SIG-M5 treated with dmso at 0.1 percent for 504 hours (cell line): ENCODE measurements at regions not wholly inside any gene's neighbourhood (a gene's known extent, or its start where the extent isn't known, plus 50 kb on each side); places are given as distances from the start of the nearest gene placed in this dataset.

Experiments used
- DNase-seq: peaks from one replicate; lab custom pipeline; 2025; ENCODE audit not compliant: unreplicated experiment; lab: John Stamatoyannopoulos, UW

DNA sequence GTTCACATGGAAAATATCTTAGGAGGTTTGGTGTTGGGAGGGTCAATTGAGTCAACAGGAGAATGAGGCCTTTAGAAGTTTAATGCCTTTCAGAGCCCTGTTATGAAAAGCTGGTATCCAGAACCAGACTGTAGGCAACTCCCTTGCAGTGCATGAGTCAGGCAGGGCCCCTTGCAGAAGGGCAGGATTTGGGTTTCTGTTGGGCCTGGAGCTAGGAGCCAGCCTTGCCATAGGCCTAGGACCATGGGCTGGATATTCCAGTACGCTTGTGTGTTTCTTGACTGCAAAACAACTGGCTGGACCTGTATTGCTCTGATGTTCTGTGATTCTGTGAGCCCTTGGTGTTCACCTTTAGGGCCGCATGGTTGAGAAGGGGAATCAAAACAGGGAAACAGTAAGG is 121.8 kb upstream of the ADRA1D start:
- DNase-seq: no peak

DNA sequence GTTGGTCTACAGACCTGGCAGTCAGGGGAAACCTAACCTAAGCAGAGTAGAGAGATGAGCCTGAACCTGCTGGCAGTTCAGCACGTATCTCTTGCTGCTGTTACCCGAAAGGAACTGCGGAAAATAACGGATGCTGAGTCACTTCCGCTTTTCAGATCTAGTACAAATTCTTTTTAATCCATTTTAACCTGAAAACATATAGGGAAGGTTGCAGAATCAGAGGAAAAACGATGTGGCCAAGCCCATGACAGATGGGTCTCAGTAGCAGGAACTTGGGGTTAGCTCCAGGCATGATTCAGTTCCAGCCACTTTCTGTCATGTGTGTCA is 120.7 kb upstream of the ADRA1D start:
- DNase-seq: peak; percentile 72

DNA sequence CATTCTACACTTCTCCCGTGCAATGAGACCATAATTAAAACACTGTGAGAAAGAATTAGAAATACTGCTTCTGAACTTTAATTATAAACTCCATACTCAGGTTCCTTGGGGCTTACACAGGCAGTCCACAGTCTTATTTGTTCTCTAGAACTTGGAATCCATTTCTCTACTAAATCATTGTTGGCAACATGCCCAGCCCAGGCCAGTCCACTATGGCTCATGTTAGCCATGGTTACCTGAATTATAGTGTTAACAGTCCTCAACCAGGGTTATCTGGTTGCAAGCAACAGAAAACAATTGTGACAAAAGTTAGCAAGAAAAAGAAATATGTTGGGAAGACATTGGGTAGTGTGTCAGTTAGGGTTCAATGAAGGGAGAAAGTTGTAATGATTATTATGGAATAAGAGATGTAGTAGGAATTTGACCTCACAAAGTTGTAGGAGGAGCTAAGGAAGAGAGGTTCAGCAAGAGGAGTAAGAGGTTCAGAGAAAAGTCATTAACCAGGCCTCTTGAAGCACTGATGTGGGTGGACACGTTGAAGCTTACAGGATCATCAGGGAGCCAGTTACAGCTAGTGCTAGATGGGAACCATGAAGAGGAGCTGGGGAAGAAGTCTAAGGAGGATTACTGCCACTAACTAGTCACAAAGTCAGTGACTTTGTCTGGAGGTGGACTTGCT is 120.2 kb upstream of the ADRA1D start:
- DNase-seq: no peak

DNA sequence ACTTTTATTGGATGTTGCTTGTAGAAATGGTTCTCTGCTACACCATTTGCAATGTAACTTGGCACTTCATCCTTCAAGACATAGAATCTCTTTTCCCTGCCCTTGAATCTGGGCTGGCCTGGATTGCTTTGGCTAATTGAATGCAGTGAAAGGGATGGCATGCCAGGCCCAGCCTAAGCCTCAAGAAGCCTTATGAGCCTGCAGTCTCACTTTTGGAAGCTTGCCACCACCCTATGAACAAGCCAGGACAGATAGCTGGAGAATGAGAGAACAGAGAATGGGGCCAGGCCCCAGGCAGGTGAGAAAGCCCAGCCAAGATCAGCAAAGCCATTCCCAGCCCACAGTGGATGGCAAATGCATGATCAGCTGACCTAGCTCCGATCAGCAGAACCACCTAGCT is 117.0 kb upstream of the ADRA1D start:
- no peak for DNase-seq

DNA sequence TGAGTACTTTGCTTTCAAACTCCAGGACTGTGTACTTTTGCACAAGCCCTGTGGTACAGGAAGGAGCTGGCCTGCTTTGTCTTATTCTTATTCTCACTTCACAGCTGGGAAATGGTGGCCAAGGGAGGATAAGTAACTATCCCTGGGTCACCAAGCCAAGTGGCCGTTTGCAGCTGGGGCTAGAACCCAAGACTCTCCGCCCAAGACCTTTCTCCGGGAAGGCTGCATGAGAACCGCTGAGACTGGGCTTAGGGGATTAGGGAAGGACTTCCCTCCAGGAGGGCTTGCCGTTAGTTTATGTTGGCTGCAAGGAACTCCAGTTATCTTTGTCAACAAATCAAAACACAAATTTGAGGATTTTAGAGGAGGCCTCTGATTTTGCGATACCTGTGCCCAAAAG is 109.5 kb upstream of the ADRA1D start:
- no peak for DNase-seq

DNA sequence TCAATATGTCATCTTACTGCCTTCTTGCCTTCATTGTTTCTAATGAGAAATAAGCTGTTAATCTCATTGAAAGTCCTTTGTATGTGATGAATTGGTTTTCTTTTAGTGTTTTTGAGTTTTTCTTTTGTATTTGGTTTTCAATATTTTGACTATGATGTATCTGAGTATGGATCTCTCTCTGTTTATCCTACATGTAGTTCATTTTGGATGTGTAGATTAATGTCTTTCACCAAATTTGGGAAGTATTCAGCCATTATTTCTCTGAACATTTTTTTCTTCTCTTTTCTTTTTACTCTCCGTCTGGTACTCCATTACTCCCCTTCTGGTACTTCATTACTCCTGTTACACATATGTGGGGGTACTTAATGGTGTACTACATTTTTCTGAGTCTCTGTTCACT is 103.3 kb upstream of the ADRA1D start:
- DNase-seq: no peak

DNA sequence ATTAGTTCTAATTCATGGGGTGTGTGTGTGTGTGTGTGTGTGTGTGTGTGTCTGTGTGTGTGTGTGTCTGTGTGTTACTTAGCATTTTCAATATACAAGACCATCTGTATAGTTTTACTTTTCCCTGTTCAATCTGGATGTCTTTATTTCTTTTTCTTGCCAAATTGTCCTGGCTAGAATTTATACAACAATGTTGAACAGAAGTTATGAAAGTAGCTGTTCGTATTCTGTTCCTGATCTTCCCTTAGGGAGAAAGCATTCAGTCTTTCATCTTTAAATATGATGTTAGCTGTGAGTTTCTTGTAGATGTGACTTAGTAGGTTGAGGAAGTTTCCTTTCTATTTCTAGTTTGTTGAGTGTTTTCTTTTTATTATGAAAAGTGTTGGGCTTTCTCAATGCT is 101.0 kb upstream of the ADRA1D start:
- no peak for DNase-seq

DNA sequence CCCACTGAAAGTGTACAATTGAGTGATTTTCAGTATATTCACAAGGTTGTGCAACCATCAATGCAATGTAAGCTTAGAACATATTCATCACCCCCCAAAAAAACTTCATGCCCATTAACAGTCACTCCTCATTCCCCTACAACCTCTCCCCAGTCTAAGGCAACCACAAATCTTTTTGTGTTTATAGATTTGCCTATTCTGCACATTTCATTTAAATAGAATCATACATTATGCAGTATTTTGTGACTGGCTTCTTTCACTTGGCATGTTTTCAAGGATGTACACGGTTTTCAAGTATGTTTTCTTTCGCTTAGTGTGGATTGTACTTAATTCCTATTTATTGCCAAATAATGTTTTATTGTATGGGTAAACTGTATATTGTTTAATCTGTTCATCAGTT is 95.6 kb upstream of the ADRA1D start:
- DNase-seq: no peak

DNA sequence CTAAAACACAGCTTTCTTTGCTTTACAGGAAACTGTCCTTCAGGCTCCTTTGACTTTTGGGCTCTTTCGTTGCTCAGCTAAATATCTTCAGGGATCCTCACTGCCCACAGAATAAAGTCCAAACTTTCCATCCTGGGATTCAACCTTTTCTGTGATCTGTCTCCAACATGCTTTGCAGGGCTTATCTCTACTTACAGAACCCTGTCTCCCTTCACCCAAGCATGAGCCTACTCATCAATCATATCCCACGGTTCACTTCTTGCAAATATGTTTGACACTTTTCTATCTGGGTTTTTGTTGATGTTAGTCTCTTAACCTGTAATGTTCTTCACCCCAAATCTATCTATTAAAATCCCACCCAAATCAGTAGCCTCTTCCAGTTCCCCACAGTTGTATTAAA is 93.5 kb upstream of the ADRA1D start:
- no peak for DNase-seq

DNA sequence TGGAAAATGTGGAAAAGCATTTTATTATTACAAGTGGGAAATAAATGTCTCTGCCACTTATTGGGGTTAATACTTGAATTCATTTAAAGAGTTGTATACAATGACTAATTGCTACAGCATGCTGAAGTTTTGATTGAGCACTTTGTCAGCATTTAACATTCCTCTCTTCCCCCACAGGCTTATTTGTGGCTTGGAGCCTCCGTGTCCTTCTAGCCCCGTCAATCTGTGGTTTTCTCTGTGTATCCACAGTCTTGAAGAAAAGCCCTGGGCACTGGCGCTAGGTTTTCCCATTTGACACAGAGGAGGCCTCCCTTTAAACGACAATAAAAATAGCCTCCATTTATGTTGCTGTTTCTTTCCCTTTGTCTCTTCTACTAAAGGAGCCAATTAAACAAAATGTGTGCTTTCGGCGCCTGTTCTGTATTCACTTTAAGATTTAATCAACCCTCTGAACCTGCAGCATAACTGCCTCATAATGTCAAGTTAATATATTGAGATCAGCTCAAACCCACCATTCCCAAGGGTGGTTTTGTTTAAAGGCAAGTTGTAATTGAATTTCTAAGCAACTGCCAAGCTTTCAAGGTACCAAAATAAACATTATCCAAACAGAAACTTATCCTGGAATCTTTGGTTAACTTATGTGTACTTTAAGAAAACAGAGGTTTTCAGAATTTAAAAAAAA is 92.9 kb upstream of the ADRA1D start:
- no peak for DNase-seq

DNA sequence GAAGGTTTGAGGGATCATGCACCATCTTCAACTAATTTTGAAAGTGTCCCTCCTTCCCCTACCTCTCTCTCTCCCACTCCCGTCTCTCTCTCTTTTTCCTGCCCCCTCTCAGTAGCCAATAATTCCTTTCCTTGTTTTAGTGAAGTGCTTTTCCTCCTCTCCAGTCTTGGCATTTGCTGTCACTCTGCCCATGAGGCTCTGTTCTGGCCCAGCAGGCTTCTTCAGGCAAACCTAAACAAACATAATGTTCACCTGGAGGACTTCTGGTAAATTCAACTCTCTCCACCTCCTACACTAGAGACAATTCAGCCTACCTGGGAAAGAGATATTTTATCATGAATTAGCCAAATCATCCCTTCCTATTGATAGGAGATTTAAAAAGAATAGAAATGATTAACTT is 86.6 kb upstream of the ADRA1D start:
- DNase-seq: no peak

DNA sequence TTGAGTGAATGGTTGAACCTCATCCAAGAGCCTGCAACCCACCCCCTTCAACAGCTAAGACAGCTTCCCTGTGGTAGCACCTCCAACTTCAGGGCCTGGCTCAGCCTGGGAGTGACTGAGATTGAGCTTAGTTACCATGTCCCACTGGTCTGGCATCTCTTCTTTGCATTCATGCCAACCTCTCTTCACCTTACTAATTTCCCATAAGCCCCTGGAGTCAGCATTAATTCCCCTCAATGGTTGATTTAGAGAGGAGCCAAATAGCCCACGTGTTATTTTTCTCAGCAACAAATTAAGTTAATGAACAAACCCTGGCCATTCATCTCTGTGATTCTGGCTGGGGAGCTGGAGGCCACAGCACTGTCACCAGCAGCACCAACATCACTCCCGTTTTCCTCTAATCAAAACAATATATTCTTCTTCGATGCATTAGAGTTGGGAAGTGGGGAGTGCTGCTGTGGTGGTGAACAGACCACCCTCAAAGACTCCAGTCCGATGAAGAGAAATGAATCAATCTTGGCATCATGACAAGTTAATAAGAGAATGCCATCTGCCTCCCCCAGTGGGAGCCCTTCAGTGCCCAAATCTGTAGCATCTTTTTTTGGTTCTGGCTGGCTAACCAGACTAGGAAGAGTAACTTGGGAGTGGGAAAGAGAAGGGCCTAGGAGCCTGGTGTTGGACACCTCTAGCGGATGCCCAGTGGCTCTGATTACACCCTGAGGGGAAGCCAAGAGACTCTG is 83.2 kb upstream of the ADRA1D start:
- DNase-seq: no peak

DNA sequence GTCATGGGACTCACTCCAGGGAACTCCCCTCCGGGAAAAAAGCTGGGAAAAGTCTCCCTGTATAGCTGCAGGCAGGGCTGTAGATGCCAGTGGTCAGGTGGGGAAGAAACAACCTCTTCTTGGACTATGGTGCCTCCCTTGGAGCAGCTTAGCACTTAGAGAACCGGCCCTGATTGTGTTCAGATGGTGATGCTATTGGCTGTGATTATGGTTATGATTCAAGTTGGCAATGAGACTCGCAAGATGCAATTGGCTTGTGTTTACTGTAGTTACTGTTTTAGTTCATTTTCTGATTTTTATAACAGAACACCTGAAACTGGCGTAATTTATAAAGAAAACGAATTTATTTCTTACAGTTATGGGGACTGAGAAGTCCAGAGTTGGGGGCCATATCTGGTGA is 80.9 kb upstream of the ADRA1D start:
- DNase-seq: no peak

DNA sequence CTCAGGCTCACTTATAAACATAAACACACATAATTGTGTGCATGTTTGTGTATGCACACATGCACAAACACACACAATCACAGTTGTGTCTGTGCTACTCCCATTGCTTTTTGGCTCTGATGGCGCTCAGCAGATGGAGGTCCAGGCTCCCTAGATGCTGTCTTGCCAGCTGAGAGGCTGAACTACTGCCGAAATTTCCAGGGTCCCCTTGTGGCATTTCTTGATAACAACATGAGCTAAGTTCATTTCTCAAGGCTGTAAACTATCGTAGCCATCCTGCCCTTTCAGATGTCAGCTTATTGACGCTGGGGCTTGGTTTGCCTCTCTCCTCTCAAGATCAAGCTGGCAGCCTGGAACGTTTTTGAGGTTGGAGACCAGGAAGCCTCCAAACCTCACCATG is 80.1 kb upstream of the ADRA1D start:
- DNase-seq: no peak

DNA sequence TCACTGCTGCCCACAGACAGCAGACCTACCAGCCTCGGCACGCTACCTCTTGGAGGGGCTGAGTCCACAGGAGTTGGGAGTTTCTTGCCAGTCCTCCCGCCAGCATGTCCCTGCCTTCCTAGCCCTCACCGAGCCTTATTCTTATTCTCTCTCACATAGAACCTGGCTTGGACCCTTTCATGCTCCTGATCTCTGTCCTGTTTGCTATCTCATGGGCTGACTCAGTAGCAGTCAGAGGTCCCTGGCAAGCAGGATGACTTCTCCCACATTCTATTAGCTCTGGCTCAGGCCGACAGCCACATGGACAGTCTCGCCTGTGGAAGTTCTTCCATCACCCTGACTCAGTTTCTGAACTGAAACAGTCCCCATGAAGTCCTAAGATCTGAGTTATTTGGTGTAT is 79.5 kb upstream of the ADRA1D start:
- no peak for DNase-seq

DNA sequence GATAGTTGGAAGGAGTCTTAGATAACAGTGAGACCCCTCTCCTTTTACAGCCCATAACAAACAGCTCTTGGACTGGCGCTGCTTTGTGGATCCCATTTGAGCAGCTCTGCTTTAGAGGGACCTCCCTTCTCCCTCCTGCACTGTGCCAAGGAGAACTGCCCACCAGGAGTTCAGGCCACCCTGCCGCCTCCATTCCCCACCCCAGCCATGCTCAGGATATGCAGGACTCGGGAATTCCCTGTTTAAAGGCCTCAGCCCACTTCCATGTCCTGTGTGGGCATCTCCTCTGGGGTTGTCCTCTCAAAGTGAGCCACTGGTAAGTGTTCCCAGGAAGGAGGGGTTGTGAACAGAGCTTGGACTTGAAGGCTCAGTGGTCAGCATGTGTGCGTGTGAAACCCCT is 78.9 kb upstream of the ADRA1D start:
- no peak for DNase-seq

DNA sequence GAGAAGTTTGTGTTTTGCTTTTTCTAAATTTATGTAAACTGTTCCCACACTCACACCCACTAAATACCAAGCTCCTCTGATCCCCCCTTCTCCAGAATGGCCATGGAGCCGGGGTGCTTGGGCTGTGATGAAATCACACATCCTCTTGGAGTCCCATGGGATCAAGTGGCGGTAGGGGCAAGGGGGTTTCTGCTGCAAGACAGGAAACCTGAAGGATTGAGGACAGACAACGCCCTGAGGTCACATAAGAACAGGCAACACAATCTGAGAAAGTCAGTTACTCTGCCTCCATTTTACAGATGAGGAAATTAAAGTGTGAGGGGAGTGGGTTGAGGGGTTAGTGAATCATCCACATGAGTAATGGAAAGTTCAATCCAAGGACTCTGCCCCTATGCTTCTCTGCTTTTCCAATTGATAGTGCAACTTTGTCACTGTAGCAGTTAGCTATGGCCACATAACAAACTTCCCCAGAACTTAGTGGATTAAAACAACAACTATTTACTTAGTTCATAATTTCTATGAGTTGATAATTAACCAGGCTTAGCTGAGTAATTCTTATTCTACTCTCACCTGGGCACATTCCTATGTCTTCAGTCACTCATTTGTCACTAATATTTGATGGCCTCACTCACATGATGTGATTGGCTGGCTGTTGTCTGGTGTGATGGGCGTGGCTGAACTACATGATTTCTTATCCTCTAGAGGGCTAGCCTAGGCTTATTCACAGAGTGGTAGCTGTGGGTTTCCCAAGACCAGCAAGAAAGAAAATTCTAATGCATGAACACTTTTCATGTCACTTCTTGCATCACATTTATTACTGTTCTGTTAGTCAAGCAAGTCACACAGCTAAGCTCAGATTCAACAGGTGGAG is 77.3 kb upstream of the ADRA1D start:
- no peak for DNase-seq

DNA sequence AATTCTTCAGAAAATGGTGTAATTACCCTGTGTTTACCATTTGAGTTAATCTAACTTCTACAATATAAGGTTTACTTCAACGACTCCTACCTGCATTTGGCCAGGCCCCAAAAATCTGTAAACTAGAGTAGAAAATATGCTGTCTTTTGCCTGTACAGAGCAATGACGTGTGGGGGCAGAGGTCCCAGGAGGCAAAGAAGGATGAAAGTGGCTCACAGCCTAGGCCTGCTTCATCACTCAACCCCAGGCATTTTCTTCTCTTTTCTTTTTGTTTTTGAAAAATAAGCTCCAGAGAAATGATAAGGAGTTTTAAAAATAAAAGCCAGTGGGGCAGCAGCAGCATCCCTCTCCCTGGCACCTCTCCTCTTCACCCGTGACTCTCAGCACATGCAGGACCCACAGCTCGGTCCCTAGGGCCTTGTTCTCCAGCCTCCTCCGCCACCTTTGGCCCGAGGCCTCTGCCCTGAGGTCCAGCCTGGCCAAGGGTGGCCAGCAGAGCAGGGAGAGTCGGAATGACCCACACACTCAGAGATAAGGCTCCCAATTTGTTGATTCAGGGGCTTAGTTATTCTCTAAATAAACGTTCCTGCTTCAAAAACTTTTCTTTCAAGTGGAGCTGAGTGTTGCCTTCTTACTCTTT is 76.6 kb upstream of the ADRA1D start:
- DNase-seq: no peak

DNA sequence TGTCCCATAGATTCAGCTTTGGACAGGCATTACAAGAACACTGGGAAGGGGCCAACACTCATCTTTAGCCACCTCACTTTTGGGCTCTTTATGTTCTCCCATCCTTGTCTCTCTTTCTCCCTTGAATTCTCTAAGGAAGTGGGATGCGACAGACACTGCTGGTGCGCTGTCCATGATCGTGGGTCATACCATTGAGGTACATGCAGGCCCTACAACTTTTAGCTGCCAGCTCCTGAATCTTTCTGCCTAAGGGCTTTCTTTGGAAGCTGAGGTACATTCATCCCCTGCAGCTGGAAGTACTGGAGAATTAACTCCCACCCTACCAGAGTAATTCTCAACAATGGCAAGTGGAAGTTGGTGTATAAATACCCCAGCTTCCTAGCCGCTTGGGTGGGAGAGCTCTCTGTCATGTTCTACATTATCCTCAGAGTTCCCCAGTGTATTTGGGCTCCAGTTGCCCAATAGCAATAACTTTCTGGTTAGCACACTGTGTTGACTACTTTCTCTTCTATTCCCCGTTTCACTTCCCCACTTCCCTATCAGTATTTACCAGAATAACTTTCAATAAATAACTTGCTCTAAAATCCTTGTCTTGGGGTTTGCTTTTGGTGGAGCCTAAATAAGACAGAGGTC is 75.6 kb upstream of the ADRA1D start:
- DNase-seq: peak; percentile 54

DNA sequence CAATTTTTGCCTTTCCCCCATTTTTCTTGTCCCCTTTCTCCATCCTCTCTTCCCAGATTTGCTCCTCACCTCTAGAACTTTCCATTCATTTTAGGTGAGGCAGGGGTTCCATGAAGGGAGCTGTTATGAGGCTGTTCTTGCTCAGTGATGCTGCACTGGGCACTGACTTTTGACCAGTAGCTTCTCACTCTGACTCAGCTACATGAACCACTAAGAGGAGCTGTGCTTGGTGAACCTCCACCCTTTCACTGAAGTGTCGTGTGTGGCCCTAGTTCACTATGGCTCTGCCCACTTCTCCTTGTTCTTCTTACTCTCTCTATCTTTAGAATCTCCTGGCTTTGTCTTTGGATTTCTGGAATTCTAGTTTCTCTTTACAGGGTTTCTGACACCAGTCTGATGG is 73.4 kb upstream of the ADRA1D start:
- no peak for DNase-seq

DNA sequence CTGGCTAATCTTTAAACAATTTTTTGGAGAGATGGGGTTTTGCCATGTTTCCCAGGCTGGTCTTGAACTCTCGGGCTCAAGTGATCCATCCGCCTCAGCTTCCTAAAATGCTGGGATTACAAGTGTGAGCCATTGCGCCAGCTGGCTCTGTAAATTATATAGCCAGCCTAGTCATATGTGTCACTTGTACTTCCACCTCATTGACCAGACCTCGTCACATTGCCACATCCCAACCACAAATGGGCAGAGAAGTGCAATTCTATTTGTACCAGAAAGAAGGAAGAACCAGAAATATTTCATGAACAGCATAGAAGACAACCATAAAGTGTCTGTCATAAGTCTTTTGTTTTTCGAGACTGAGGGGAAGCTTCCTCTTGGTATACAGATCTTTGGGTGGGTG is 71.2 kb upstream of the ADRA1D start:
- DNase-seq: peak; percentile 94
